NT2/D1 (cell line): ENCODE measurements at regions not wholly inside any gene's neighbourhood (a gene's known extent, or its start where the extent isn't known, plus 50 kb on each side); places are given as distances from the start of the nearest gene placed in this dataset.

ENCODE experiments used
- SUZ12 ChIP-seq: IDR thresholded peaks from 2 replicates; pipeline ENCODE4 v1.6.1; 2011; ENCODE audit not compliant: insufficient read length, insufficient read depth; ENCODE audit errors: extremely low read depth
- YY1 ChIP-seq: IDR thresholded peaks from 2 replicates; pipeline ENCODE4 v1.6.1; 2011; ENCODE audit not compliant: insufficient read length, insufficient read depth

DNA sequence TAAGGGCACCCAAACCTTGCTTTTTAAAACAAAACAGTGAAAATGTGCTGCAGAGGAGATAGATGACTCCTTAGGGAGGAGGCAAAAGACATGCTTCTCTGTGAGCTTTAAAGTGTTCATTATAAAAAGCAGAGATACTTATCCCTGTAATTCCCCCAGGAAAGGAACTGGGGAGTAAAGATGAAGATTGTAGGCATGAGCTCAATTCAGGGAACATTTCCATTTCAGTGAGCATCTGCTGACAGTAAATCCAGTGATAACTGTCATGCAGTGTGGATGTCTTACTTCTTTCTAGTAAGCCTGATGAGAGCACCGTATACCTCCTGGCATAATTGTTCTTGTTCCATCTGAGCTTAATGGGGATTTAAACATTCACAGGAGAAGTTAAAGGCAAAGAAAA lies 1296.5 kb downstream of the MRPL39 start:
- TF ChIP-seq YY1 (no peak), SUZ12 (no peak)
